Neural progenitor cell (in vitro differentiated cells): ENCODE measurements at regions not wholly inside any gene's neighbourhood (a gene's known extent, or its start where the extent isn't known, plus 50 kb on each side); places are given as distances from the start of the nearest gene placed in this dataset.

Experiments
- DNase-seq: peaks from one replicate; pipeline ENCODE4 v3.0.0-alpha.2; 2016; ENCODE audit warnings: low spot score
- H2AFZ ChIP-seq: fragments of 200-600 bp; sonication (generic); replicated peaks from 2 replicates; pipeline ENCODE4 v1.6.1; 2016; ENCODE audit warnings: antibody characterized with exemption
- H3F3A ChIP-seq: fragments of 200-600 bp; sonication (generic); 2 replicates; pipeline ENCODE4 v1.6.1; 2016; ENCODE audit warnings: antibody characterized with exemption, low read depth
- H3K27ac ChIP-seq: fragments of 200-600 bp; sonication (generic); 2 replicates; pipeline ENCODE4 v1.5.1; 2016; ENCODE audit warnings: mild to moderate bottlenecking
- H3K27me3 ChIP-seq: fragments of 200-600 bp; sonication (generic); 2 replicates; pipeline ENCODE4 v1.6.1; 2016; ENCODE audit warnings: mild to moderate bottlenecking, moderate library complexity
- H3K36me3 ChIP-seq: fragments of 200-600 bp; sonication (generic); 2 replicates; pipeline ENCODE4 v1.5.1; 2016
- H3K4me1 ChIP-seq: fragments of 200-600 bp; sonication (generic); 2 replicates; pipeline ENCODE4 v1.6.1; 2016; ENCODE audit warnings: mixed run types
- H3K4me2 ChIP-seq: fragments of 200-600 bp; sonication (generic); 2 replicates; pipeline ENCODE4 v1.6.1; 2016
- H3K4me3 ChIP-seq: fragments of 200-600 bp; sonication (generic); 2 replicates; pipeline ENCODE4 v1.5.1; 2016
- H3K79me2 ChIP-seq: fragments of 200-600 bp; sonication (generic); 2 replicates; pipeline ENCODE4 v1.6.1; 2016; ENCODE audit warnings: low read depth
- H3K9ac ChIP-seq: fragments of 200-600 bp; sonication (generic); 2 replicates; pipeline ENCODE4 v1.6.1; 2016
- H3K9me3 ChIP-seq: fragments of 200-600 bp; sonication (generic); 2 replicates; pipeline ENCODE4 v1.5.1; 2016; ENCODE audit warnings: low read depth
- H4K20me1 ChIP-seq: fragments of 200-600 bp; sonication (generic); 2 replicates; pipeline ENCODE4 v1.6.1; 2016; ENCODE audit warnings: low read depth
- H3K27ac Mint-ChIP-seq: 3 replicates; pipeline ENCODE4 v1.8.0; 2021; ENCODE audit warnings: mixed read lengths
- H3K27me3 Mint-ChIP-seq: 2 replicates; pipeline ENCODE4 v1.8.0; 2022; ENCODE audit warnings: low read depth, mild to moderate bottlenecking, inconsistent platforms, moderate library complexity, mixed read lengths; ENCODE audit not compliant: insufficient read depth
- H3K36me3 Mint-ChIP-seq: 3 replicates; pipeline ENCODE4 v1.8.0; 2021; ENCODE audit warnings: mixed read lengths
- H3K4me1 Mint-ChIP-seq: 3 replicates; pipeline ENCODE4 v1.8.0; 2021; ENCODE audit warnings: mixed read lengths
- H3K4me3 Mint-ChIP-seq: 3 replicates; pipeline ENCODE4 v1.8.0; 2021; ENCODE audit warnings: mild to moderate bottlenecking, moderate library complexity, mixed read lengths
- H3K9me3 Mint-ChIP-seq: 3 replicates; pipeline ENCODE4 v1.8.0; 2020; ENCODE audit warnings: mixed read lengths
- EZH2 ChIP-seq: fragments of 200-600 bp; sonication (generic); IDR thresholded peaks from 2 replicates; pipeline ENCODE4 v1.6.1; 2017; ENCODE audit warnings: antibody characterized with exemption, mild to moderate bottlenecking, moderate library complexity
- EZH2phosphoT487 ChIP-seq: fragments of 200-600 bp; sonication (generic); IDR thresholded peaks from 2 replicates; pipeline ENCODE4 v1.6.1; 2017; ENCODE audit warnings: antibody characterized with exemption
- TF ChIP-seq, protein P1 (sequence below): fragments of 200-600 bp; sonication (generic); IDR thresholded peaks from 2 replicates; pipeline ENCODE4 v1.5.1; 2017; ENCODE audit warnings: antibody characterized with exemption, mild to moderate bottlenecking

- Mint-ChIP-seq H3K4me3 (no peak overlapping the region), H3K9me3 (no peaks in the 10 kb centered on the region), H3K4me1 (peaks cover 79% of the 10 kb centered on the region), H3K27ac (no peak overlapping the region), H3K36me3 (peaks cover 38% of the 10 kb centered on the region), H3K27me3 (no peaks in the 10 kb centered on the region)
- H3K4me1 ChIP-seq: peaks cover 58% of the 10 kb centered on the region
- no peak overlapping the region for H3K9ac ChIP-seq
- no peak for TF ChIP-seq EZH2phosphoT487
- TF ChIP-seq EZH2: no peak
- TF ChIP-seq, protein P1, sequence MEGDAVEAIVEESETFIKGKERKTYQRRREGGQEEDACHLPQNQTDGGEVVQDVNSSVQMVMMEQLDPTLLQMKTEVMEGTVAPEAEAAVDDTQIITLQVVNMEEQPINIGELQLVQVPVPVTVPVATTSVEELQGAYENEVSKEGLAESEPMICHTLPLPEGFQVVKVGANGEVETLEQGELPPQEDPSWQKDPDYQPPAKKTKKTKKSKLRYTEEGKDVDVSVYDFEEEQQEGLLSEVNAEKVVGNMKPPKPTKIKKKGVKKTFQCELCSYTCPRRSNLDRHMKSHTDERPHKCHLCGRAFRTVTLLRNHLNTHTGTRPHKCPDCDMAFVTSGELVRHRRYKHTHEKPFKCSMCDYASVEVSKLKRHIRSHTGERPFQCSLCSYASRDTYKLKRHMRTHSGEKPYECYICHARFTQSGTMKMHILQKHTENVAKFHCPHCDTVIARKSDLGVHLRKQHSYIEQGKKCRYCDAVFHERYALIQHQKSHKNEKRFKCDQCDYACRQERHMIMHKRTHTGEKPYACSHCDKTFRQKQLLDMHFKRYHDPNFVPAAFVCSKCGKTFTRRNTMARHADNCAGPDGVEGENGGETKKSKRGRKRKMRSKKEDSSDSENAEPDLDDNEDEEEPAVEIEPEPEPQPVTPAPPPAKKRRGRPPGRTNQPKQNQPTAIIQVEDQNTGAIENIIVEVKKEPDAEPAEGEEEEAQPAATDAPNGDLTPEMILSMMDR: no peak
- H3K4me3 ChIP-seq: no peak overlapping the region
- peaks cover 31% of the 10 kb centered on the region for H3F3A ChIP-seq
- H3K9me3 ChIP-seq: no peaks in the 10 kb centered on the region
- no peak overlapping the region for H3K27ac ChIP-seq
- H4K20me1 ChIP-seq: no peaks in the 10 kb centered on the region
- DNase-seq: no peak
- H3K27me3 ChIP-seq: no peaks in the 10 kb centered on the region
- no peaks in the 10 kb centered on the region for H3K79me2 ChIP-seq
- H2AFZ ChIP-seq: no peak overlapping the region
- H3K4me2 ChIP-seq: no peak overlapping the region
- H3K36me3 ChIP-seq: no peaks in the 10 kb centered on the region
Observed at GRCh38 chr13:99868767-99869166, 102.8 kb downstream of the ZIC5 start.

DNA sequence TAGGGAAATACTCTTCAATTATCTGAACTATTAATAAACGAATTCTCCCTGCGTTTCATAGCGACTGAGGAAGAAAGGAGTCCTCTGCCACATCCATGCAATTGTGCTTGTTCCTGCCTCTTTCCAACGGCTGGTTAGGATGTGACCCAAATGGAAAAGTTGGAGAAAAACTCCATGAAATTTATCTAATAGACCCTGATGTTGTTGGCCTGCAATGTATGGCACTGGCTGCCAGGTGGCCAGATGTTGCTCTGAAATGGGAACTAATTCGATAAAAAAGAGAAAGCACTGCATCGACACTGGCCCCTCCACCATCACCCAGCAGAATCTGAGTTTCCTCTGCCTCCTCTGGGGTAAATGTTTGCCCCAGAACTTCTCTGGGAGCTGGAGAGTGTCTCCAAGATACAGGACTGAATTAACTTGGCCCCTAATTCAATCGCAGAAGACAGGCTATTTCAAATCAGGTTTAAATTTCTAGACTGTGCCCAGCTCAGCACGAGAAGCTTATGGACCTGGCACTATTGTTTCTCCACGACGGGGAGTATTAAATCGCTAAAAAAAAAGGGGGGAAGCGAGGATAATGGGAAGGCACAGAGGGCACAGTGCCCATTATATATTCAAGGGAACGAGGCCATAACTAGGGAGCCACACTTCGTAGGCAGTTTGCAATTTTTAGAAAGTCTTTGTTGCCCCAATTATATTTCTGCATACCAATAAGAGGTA, 103.9 kb downstream of the ZIC5 start:
- H2AFZ ChIP-seq: no peak overlapping the region
- H3K27me3 Mint-ChIP-seq: no peaks in the 10 kb centered on the region
- no peak overlapping the region for H3K9ac ChIP-seq
- no peaks in the 10 kb centered on the region for H4K20me1 ChIP-seq
- H3F3A ChIP-seq: peaks cover 37% of the 10 kb centered on the region
- H3K79me2 ChIP-seq: no peaks in the 10 kb centered on the region
- H3K27ac ChIP-seq: no peak overlapping the region
- peaks cover 32% of the 10 kb centered on the region for H3K36me3 Mint-ChIP-seq
- H3K4me1 Mint-ChIP-seq: peaks cover 83% of the 10 kb centered on the region
- H3K27ac Mint-ChIP-seq: peak overlapping the region; percentile 83
- H3K4me2 ChIP-seq: no peak overlapping the region
- peaks cover 68% of the 10 kb centered on the region for H3K4me1 ChIP-seq
- no peaks in the 10 kb centered on the region for H3K9me3 ChIP-seq
- H3K4me3 ChIP-seq: no peak overlapping the region
- no peaks in the 10 kb centered on the region for H3K27me3 ChIP-seq
- no peaks in the 10 kb centered on the region for H3K36me3 ChIP-seq
- no peak for TF ChIP-seq EZH2
- TF ChIP-seq EZH2phosphoT487: no peak
- TF ChIP-seq, protein P1: no peak
- no peaks in the 10 kb centered on the region for H3K9me3 Mint-ChIP-seq
- H3K4me3 Mint-ChIP-seq: no peak overlapping the region
- no peak for DNase-seq

- H3K27ac ChIP-seq: no peak overlapping the region
- no peaks in the 10 kb centered on the region for H3K79me2 ChIP-seq
- H3K4me3 ChIP-seq: no peak overlapping the region
- no peaks in the 10 kb centered on the region for H4K20me1 ChIP-seq
- H3K4me2 ChIP-seq: no peak overlapping the region
- no peaks in the 10 kb centered on the region for H3K36me3 ChIP-seq
- H3K4me1 ChIP-seq: peaks cover 74% of the 10 kb centered on the region
- Mint-ChIP-seq H3K27ac (no peak overlapping the region), H3K36me3 (peaks cover 25% of the 10 kb centered on the region), H3K4me1 (peaks cover 86% of the 10 kb centered on the region), H3K27me3 (no peaks in the 10 kb centered on the region), H3K4me3 (no peak overlapping the region), H3K9me3 (no peaks in the 10 kb centered on the region)
- DNase-seq: no peak
- TF ChIP-seq EZH2phosphoT487: no peak
- no peak for TF ChIP-seq EZH2
- TF ChIP-seq, protein P1: no peak
- H3K9me3 ChIP-seq: no peaks in the 10 kb centered on the region
- H2AFZ ChIP-seq: no peak overlapping the region
- H3K27me3 ChIP-seq: no peaks in the 10 kb centered on the region
- H3F3A ChIP-seq: peaks cover 44% of the 10 kb centered on the region
- no peak overlapping the region for H3K9ac ChIP-seq
Observed at GRCh38 chr13:99866781-99867180, 104.8 kb downstream of the ZIC5 start.
